B cell (primary cell): ENCODE measurements at regions not wholly inside any gene's neighbourhood (a gene's known extent, or its start where the extent isn't known, plus 50 kb on each side); places are given as distances from the start of the nearest gene placed in this dataset.

Experiments
- ATAC-seq: fragments of 200-7000 bp; cut with Tn5 transposase; one replicate; pipeline ENCODE4 v1.10.0; 2021; ENCODE audit warnings: low read depth, mild to moderate bottlenecking, moderate number of reproducible peaks, moderate library complexity
- CTCF ChIA-PET: fragments of 350-600 bp; sonication (Branson Sonifier 250); formaldehyde crosslinking; loops from one replicate; lab custom pipeline; 2021; ENCODE audit warnings: antibody characterized with exemption, inconsistent platforms; lab: Charles Lee
- POLR2A ChIA-PET: fragments of 350-600 bp; sonication (Branson Sonifier 250); formaldehyde crosslinking; loops from one replicate; lab custom pipeline; 2021; ENCODE audit warnings: antibody characterized with exemption; lab: Charles Lee
- DNase-seq: peaks from one replicate; pipeline ENCODE4 v3.0.0; 2013
- H2AFZ ChIP-seq: 2 replicates; pipeline ENCODE4 v1.6.1; 2012; ENCODE audit warnings: mild to moderate bottlenecking, low read depth, low read length; ENCODE audit not compliant: insufficient read depth, poor library complexity, severe bottlenecking
- H3K27ac ChIP-seq, 2 donors: 1 replicate in 1 of 2; 2 replicates in 1 of 2; pipeline ENCODE4 v1.5.1; 2012 to 2013; ENCODE audit warnings: low read length in 2 of 2, mild to moderate bottlenecking in 2 of 2, moderate library complexity in 1 of 2
- H3K27me3 ChIP-seq, 4 experiments: fragments of 200-600 bp in 1 of 4; sonication (generic) in 1 of 4; replicated peaks in 1 of 4; 1 replicate in 2 of 4; 2 replicates in 2 of 4; pipeline versions ENCODE4 v1.6.1 to v1.7.0; 2013 to 2016; ENCODE audit warnings: low read length in 3 of 4, mild to moderate bottlenecking in 2 of 4, mixed read lengths in 1 of 4, moderate library complexity in 1 of 4; ENCODE audit not compliant: insufficient read depth in 4 of 4, control insufficient read depth in 3 of 4; ENCODE audit errors: control extremely low read depth in 1 of 4
- H3K36me3 ChIP-seq, 2 experiments: replicated peaks in 1 of 2; 1 replicate in 1 of 2; 2 replicates in 1 of 2; pipeline versions ENCODE4 v1.6.1 to v1.7.1; 2013; ENCODE audit warnings: low read length in 1 of 2; ENCODE audit not compliant: insufficient read depth in 2 of 2, control insufficient read depth in 1 of 2; ENCODE audit errors: control extremely low read depth in 1 of 2, extremely low read depth in 1 of 2
- H3K4me1 ChIP-seq, 2 donors: fragments of 200-600 bp in 1 of 2; sonication (generic) in 1 of 2; 1 replicate in 1 of 2; 2 replicates in 1 of 2; pipeline versions ENCODE4 v1.5.1 to v1.6.1; 2013 to 2017; ENCODE audit warnings: low read length in 2 of 2; ENCODE audit not compliant: control insufficient read depth in 2 of 2, insufficient read depth in 2 of 2
- H3K4me2 ChIP-seq: replicated peaks from 2 replicates; pipeline ENCODE3; 2012; ENCODE audit warnings: mild to moderate bottlenecking, low read depth, low read length; ENCODE audit not compliant: poor library complexity, severe bottlenecking
- H3K4me3 ChIP-seq, 5 experiments: fragments of 200-600 bp in 1 of 5; sonication (generic) in 1 of 5; 1 replicate in 3 of 5; 2 replicates in 2 of 5; pipeline versions ENCODE4 v1.5.1 to v1.7.0; 2011 to 2016; ENCODE audit warnings: low read length in 4 of 5, mild to moderate bottlenecking in 4 of 5, low read depth in 2 of 5, control low read depth in 1 of 5, moderate library complexity in 1 of 5; ENCODE audit not compliant: insufficient read depth in 1 of 5; ENCODE audit errors: control extremely low read depth in 1 of 5, extremely low read depth in 1 of 5
- H3K79me2 ChIP-seq: fragments of 200-600 bp; sonication (generic); one replicate; pipeline ENCODE4 v1.6.0; 2016; ENCODE audit warnings: low read length; ENCODE audit not compliant: control insufficient read depth, insufficient read depth
- H3K9ac ChIP-seq: fragments of 200-600 bp; sonication (generic); 2 replicates; pipeline ENCODE4 v1.6.1; 2017; ENCODE audit warnings: mild to moderate bottlenecking, low read length, moderate library complexity
- H3K9me3 ChIP-seq, 3 donors: one replicate each; pipeline versions ENCODE4 v1.6.1 to v1.7.1; 2013; ENCODE audit warnings: low read length in 2 of 3; ENCODE audit not compliant: control insufficient read depth in 2 of 3, insufficient read depth in 1 of 3; ENCODE audit errors: control extremely low read depth in 1 of 3
- H4K20me1 ChIP-seq: 2 replicates; pipeline ENCODE4 v1.6.0; 2012; ENCODE audit warnings: mild to moderate bottlenecking, low read length; ENCODE audit not compliant: insufficient read depth, control insufficient read depth, poor library complexity, severe bottlenecking
- H3K27ac Mint-ChIP-seq: one replicate; pipeline ENCODE4 v1.8.0; 2021; ENCODE audit warnings: mixed read lengths
- H3K27me3 Mint-ChIP-seq: one replicate; pipeline ENCODE4 v1.8.0; 2021; ENCODE audit warnings: mixed read lengths
- H3K4me1 Mint-ChIP-seq: one replicate; pipeline ENCODE4 v1.8.0; 2021; ENCODE audit warnings: mixed read lengths
- H3K4me3 Mint-ChIP-seq: one replicate; pipeline ENCODE4 v1.8.0; 2021; ENCODE audit warnings: mixed read lengths
- H3K9me3 Mint-ChIP-seq: one replicate; pipeline ENCODE4 v1.8.0; 2022; ENCODE audit warnings: mixed read lengths; ENCODE audit not compliant: insufficient read depth
- EZH2 ChIP-seq: IDR thresholded peaks from 2 replicates; pipeline ENCODE4 v1.6.1; 2012; ENCODE audit warnings: borderline replicate concordance, low read depth, mild to moderate bottlenecking, moderate library complexity, low read length; ENCODE audit not compliant: insufficient read depth, poor library complexity, severe bottlenecking
- WGBS: methylation state at CpG from one replicate; pipeline ENCODE4 v1.1.5; 2013; ENCODE audit warnings: missing lambda C conversion rate; ENCODE audit not compliant: insufficient coverage; 5-methylcytosine and 5-hydroxymethylcytosine counted together
- intact Hi-C: fragments of 100-400 bp; cut with micrococcal nuclease; formaldehyde crosslinking; loops from one replicate; pipeline ENCODE4 v1.10.0; 2022
- TF ChIP-seq, protein P1 (sequence below): fragments of 200-600 bp; IDR thresholded peaks from one replicate; pipeline ENCODE4 v1.8.0; 2022; ENCODE audit warnings: antibody characterized with exemption, mild to moderate bottlenecking

- no peaks in the 10 kb centered on the region for H3K79me2 ChIP-seq
- no peaks in the 10 kb centered on the region for H3K36me3 ChIP-seq
- no peaks in the 10 kb centered on the region for H4K20me1 ChIP-seq
- ATAC-seq, result no peak
- no peaks in the 10 kb centered on the region for H3K4me1 ChIP-seq
- CTCF ChIA-PET, result no interaction called here
- DNase-seq, result no peak
- 95% methylated on average over 7 of the region's 12 CpGs for WGBS
- TF ChIP-seq EZH2, result no peak
- TF ChIP-seq, protein P1, sequence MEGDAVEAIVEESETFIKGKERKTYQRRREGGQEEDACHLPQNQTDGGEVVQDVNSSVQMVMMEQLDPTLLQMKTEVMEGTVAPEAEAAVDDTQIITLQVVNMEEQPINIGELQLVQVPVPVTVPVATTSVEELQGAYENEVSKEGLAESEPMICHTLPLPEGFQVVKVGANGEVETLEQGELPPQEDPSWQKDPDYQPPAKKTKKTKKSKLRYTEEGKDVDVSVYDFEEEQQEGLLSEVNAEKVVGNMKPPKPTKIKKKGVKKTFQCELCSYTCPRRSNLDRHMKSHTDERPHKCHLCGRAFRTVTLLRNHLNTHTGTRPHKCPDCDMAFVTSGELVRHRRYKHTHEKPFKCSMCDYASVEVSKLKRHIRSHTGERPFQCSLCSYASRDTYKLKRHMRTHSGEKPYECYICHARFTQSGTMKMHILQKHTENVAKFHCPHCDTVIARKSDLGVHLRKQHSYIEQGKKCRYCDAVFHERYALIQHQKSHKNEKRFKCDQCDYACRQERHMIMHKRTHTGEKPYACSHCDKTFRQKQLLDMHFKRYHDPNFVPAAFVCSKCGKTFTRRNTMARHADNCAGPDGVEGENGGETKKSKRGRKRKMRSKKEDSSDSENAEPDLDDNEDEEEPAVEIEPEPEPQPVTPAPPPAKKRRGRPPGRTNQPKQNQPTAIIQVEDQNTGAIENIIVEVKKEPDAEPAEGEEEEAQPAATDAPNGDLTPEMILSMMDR, result no peak
- H3K27ac ChIP-seq, result no peak overlapping the region
- H3K9ac ChIP-seq, result no peak overlapping the region
- POLR2A ChIA-PET, result no interaction called here
- no peak overlapping the region for H2AFZ ChIP-seq
- no peaks in the 10 kb centered on the region for H3K9me3 ChIP-seq
- H3K4me3 ChIP-seq, result no peak overlapping the region
- Mint-ChIP-seq H3K27me3 (peaks cover 18% of the 10 kb centered on the region), H3K4me1 (peaks cover 4% of the 10 kb centered on the region), H3K27ac (no peak overlapping the region), H3K4me3 (no peak overlapping the region), H3K9me3 (no peaks in the 10 kb centered on the region)
- no peak overlapping the region for H3K4me2 ChIP-seq
- intact Hi-C loops, result no loop called here
- no peaks in the 10 kb centered on the region for H3K27me3 ChIP-seq
Observed at GRCh38 chr16:86635926-86636325, 57.6 kb downstream of the FOXL1 start.

DNA sequence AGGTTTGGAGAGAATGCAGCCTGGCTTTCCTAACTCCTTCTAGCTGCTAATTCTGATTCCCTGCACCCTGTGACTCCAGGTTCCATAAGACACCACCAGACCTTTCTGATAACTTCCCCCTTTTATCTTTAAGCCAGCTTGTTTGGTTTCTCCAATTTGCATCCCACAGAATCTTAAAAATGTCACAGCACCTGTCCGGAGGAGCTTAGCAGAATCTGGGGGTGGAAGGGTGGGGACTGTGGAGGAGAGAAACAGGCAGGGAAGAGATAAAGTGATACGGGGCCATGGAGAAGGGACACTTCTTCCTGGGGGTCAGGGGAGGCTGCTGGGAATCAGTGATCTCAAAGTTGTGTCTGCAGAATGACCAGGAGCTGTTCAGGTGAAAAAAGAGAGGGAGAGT, 59.4 kb downstream of the FOXL1 start:
- ChIA-PET CTCF (no interaction called here), POLR2A (no interaction called here)
- Mint-ChIP-seq H3K27ac (no peak overlapping the region), H3K9me3 (no peaks in the 10 kb centered on the region), H3K27me3 (peaks cover 9% of the 10 kb centered on the region), H3K4me3 (no peak overlapping the region), H3K4me1 (no peaks in the 10 kb centered on the region)
- H3K4me1 ChIP-seq, result no peaks in the 10 kb centered on the region
- intact Hi-C loops, result no loop called here
- H3K4me3 ChIP-seq, result no peak overlapping the region
- ATAC-seq, result no peak
- 60% methylated on average over 1 of the region's 2 CpGs for WGBS
- H3K36me3 ChIP-seq, result no peaks in the 10 kb centered on the region
- H3K9ac ChIP-seq, result no peak overlapping the region
- DNase-seq, result no peak
- H2AFZ ChIP-seq, result no peak overlapping the region
- H3K27me3 ChIP-seq, result no peaks in the 10 kb centered on the region
- H3K27ac ChIP-seq, result no peak overlapping the region
- H3K79me2 ChIP-seq, result no peaks in the 10 kb centered on the region
- peaks cover 0 to 3% (median 0%) of the 10 kb centered on the region in 3 donors for H3K9me3 ChIP-seq
- no peak for TF ChIP-seq EZH2
- no peak overlapping the region for H3K4me2 ChIP-seq
- no peaks in the 10 kb centered on the region for H4K20me1 ChIP-seq
